ENCODE measurements at regions not wholly inside any gene's neighbourhood (a gene's known extent, or its start where the extent isn't known, plus 50 kb on each side); places are given as distances from the start of the nearest gene placed in this dataset.

GRCh38 chr2:134776836-134777235, 58.0 kb upstream of the TMEM163 start:
- no peak for TF ChIP-seq ZNF2 (tag by site-specific recombination; IDR thresholded peaks at IDR 0.05)
- ChIA-PET POLR2A (no interaction called here), CTCF (interaction anchor here (0.6 to 1.1 kb wide), 4 partner anchors 13 to 893 kb away, joined by 3 to 5 read pairs (median 4); no protein-coding TSS in a partner anchor)
- Histone ChIP-seq H3K4me3 (ENCODE audit: low read depth, low read length) (no peak overlapping the region), H3K36me3 (ENCODE audit: control insufficient read depth in 2 of 2, insufficient read depth in 1 of 2, low read length in 2 of 2) (no peaks in the 10 kb centered on the region), H3K9me3 (ENCODE audit: control insufficient read depth, insufficient read depth, low read depth, low read length) (no peaks in the 10 kb centered on the region), H3K4me1 (ENCODE audit: control insufficient read depth, insufficient read depth, low read length) (no peaks in the 10 kb centered on the region), H3K27ac (ENCODE audit: extremely low read depth, low read depth, low read length) (no peak overlapping the region)

- POLR2A ChIA-PET = no interaction called here
- CTCF ChIA-PET = interaction anchor here (0.5 to 1.0 kb wide), 8 partner anchors 13 to 326 kb away, joined by 3 to 8 read pairs (median 4); no protein-coding TSS in a partner anchor
- no peaks in the 10 kb centered on the region for H3K36me3 ChIP-seq (ENCODE audit: control insufficient read depth in 2 of 2, insufficient read depth in 1 of 2, low read length in 2 of 2)
- no peak overlapping the region for H3K4me3 ChIP-seq (ENCODE audit: low read depth, low read length)
- no peaks in the 10 kb centered on the region for H3K4me1 ChIP-seq (ENCODE audit: control insufficient read depth, insufficient read depth, low read length)
- TF ChIP-seq ZNF214 (tag by site-specific recombination; IDR thresholded peaks at IDR 0.05; ENCODE audit: borderline replicate concordance) = no peak
- 0 out of 2 replicates have a peak, but pooled peaks have one; percentile 14 for TF ChIP-seq SCRT2 (tag by site-specific recombination; IDR thresholded peaks at IDR 0.05)
- TF ChIP-seq, protein P1, sequence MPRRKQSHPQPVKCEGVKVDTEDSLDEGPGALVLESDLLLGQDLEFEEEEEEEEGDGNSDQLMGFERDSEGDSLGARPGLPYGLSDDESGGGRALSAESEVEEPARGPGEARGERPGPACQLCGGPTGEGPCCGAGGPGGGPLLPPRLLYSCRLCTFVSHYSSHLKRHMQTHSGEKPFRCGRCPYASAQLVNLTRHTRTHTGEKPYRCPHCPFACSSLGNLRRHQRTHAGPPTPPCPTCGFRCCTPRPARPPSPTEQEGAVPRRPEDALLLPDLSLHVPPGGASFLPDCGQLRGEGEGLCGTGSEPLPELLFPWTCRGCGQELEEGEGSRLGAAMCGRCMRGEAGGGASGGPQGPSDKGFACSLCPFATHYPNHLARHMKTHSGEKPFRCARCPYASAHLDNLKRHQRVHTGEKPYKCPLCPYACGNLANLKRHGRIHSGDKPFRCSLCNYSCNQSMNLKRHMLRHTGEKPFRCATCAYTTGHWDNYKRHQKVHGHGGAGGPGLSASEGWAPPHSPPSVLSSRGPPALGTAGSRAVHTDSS (tag by site-specific recombination; IDR thresholded peaks at IDR 0.05) = no peak
- no peak for TF ChIP-seq ZNF366 (tag by site-specific recombination; conservative IDR thresholded peaks at IDR 0.05)
- no peak for TF ChIP-seq HOXA7 (CRISPR knock-in tag; IDR thresholded peaks at IDR 0.05; ENCODE audit: borderline replicate concordance)
- H3K27ac ChIP-seq (ENCODE audit: extremely low read depth, low read depth, low read length) = no peak overlapping the region
- no peaks in the 10 kb centered on the region for H3K9me3 ChIP-seq (ENCODE audit: control insufficient read depth, insufficient read depth, low read depth, low read length)
Measured at GRCh38 chr2:134777593-134777992, 58.8 kb upstream of the TMEM163 start.

DNA sequence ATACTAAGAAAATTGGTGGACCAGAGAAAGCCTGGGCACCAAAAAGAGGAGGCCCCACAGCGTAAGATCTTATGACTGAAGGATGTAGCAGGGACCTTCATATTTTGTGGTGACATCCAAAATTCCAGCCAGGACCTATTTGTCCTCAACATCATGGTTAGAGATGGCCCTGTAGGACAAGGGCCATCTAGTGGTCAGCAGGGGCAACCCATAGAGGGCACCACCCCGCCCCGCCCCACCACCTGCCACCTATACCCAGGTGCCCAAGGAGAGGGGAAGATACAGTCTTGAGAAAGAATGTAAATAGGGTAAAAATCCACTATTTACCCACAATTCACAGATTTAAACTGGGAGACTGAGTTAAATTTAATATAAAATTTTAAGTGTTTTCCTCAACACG, 59.6 kb upstream of the TMEM163 start:
- Histone ChIP-seq H3K4me3 (ENCODE audit: low read depth, low read length) (no peak overlapping the region), H3K36me3 (ENCODE audit: control insufficient read depth in 2 of 2, insufficient read depth in 1 of 2, low read length in 2 of 2) (no peaks in the 10 kb centered on the region), H3K9me3 (ENCODE audit: control insufficient read depth, insufficient read depth, low read depth, low read length) (no peaks in the 10 kb centered on the region), H3K27ac (ENCODE audit: extremely low read depth, low read depth, low read length) (no peak overlapping the region), H3K4me1 (ENCODE audit: control insufficient read depth, insufficient read depth, low read length) (no peaks in the 10 kb centered on the region)
- ChIA-PET CTCF (interaction anchor here (0.7 kb wide), 1 partner anchor 22 kb away, joined by 3 read pairs; no protein-coding TSS in a partner anchor), POLR2A (no interaction called here)
- TF ChIP-seq SCRT2 (tag by site-specific recombination; IDR thresholded peaks at IDR 0.05) (no peak), ZNF366 (tag by site-specific recombination; conservative IDR thresholded peaks at IDR 0.05) (no peak), ZNF658 (tag by site-specific recombination; IDR thresholded peaks at IDR 0.05) (no peak), ZNF623 (tag by site-specific recombination; IDR thresholded peaks at IDR 0.05) (no peak), ZIC2 (tag by site-specific recombination; IDR thresholded peaks at IDR 0.05) (no peak), ZNF266 (tag by site-specific recombination; IDR thresholded peaks at IDR 0.05; ENCODE audit: low read depth) (no peak), ZNF174 (tag by site-specific recombination; IDR thresholded peaks at IDR 0.05) (no peak), ZNF239 (tag by site-specific recombination; IDR thresholded peaks at IDR 0.05) (no peak), ZNF114 (tag by site-specific recombination; IDR thresholded peaks at IDR 0.05) (no peak), ZNF558 (tag by site-specific recombination; IDR thresholded peaks at IDR 0.05) (no peak), PRDM2 (tag by site-specific recombination; IDR thresholded peaks at IDR 0.05; ENCODE audit: borderline replicate concordance) (no peak), ZNF391 (tag by site-specific recombination; IDR thresholded peaks at IDR 0.05; ENCODE audit: borderline replicate concordance, low read depth) (no peak), ZBTB6 (tag by site-specific recombination; IDR thresholded peaks at IDR 0.05) (no peak), ZNF785 (tag by site-specific recombination; IDR thresholded peaks at IDR 0.05) (no peak), ZSCAN4 (tag by site-specific recombination; IDR thresholded peaks at IDR 0.05) (no peak), ZNF48 (tag by site-specific recombination; IDR thresholded peaks at IDR 0.05) (no peak), ZNF169 (tag by site-specific recombination; IDR thresholded peaks at IDR 0.05) (no peak)

Data from HEK293 (cell line).